ENCODE measurements at regions not wholly inside any gene's neighbourhood (a gene's known extent, or its start where the extent isn't known, plus 50 kb on each side); places are given as distances from the start of the nearest gene placed in this dataset.

DNA sequence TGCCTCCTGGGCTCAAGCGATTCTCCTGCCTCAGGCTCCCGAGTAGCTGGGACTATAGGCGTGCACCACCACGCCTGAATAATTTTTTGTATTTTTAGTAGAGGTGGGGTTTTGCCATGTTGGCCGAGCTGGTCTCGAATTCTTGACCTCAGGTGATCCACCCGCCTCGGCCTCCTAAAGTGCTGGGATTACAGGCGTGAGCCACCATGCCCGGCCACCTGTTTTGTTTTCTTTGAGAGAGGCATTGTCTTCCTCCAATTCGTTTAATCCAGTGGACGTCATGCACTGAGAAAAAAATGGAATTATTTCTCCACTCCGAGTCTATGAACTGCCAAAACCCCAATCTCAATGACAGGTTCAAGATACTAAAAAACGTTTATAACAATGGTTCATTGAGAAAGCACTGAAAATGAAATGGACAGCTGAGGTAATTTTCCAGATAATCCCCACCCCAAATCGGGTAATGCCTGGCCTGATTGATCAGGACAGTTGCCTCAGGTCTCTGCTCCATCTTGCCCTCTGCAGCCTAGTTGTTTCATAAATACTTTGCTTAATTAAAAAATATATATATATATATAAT is 132.7 kb upstream of the PARP11 start:
- H3K4me1 ChIP-seq (ENCODE audit: insufficient read depth) = no peaks in the 10 kb centered on the region
- Mint-ChIP-seq H3K27me3 (ENCODE audit: insufficient read depth, low read depth, poor library complexity) (peaks cover 3% of the 10 kb centered on the region), H3K36me3 (ENCODE audit: low read depth) (0 out of 3 replicates have a peak, but pooled peaks cover 4% of the 10 kb centered on the region), H3K4me3 (no peak overlapping the region), H3K27ac (no peak overlapping the region), H3K4me1 (no peaks in the 10 kb centered on the region; the same call in 2 of the 3 replicates), H3K9me3 (peaks cover 4% of the 10 kb centered on the region; the same call in 2 of the 3 replicates)
- no peak for ATAC-seq
- no peak overlapping the region for H3K27ac ChIP-seq (ENCODE audit: low read depth)
- H3F3A ChIP-seq (replicated peaks; ENCODE audit: low read depth) = no peaks in the 10 kb centered on the region
- TF ChIP-seq EZH2 (IDR thresholded peaks at IDR 0.05; ENCODE audit: low read depth, unreplicated experiment) (no peak), ZNF114 (CRISPR knock-in tag; IDR thresholded peaks at IDR 0.05) (no peak), EZH2phosphoT487 (IDR thresholded peaks at IDR 0.05; ENCODE audit: unreplicated experiment) (no peak), POLR2AphosphoS5 (IDR thresholded peaks at IDR 0.05; ENCODE audit: low read depth) (no peak), JUNB (IDR thresholded peaks at IDR 0.05; ENCODE audit: unreplicated experiment) (no peak), NANOG (IDR thresholded peaks at IDR 0.05; ENCODE audit: borderline replicate concordance) (no peak), STAT1 (IDR thresholded peaks at IDR 0.05; ENCODE audit: unreplicated experiment) (no peak), ZNF331 (CRISPR knock-in tag; IDR thresholded peaks at IDR 0.05; ENCODE audit: low read depth) (no peak), CREB1 (CRISPR knock-in tag; IDR thresholded peaks at IDR 0.05; ENCODE audit: low read depth) (no peak)
- TF ChIP-seq, protein P1, sequence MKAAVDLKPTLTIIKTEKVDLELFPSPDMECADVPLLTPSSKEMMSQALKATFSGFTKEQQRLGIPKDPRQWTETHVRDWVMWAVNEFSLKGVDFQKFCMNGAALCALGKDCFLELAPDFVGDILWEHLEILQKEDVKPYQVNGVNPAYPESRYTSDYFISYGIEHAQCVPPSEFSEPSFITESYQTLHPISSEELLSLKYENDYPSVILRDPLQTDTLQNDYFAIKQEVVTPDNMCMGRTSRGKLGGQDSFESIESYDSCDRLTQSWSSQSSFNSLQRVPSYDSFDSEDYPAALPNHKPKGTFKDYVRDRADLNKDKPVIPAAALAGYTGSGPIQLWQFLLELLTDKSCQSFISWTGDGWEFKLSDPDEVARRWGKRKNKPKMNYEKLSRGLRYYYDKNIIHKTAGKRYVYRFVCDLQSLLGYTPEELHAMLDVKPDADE (IDR thresholded peaks at IDR 0.05) = no peak
- TF ChIP-seq, protein P2, sequence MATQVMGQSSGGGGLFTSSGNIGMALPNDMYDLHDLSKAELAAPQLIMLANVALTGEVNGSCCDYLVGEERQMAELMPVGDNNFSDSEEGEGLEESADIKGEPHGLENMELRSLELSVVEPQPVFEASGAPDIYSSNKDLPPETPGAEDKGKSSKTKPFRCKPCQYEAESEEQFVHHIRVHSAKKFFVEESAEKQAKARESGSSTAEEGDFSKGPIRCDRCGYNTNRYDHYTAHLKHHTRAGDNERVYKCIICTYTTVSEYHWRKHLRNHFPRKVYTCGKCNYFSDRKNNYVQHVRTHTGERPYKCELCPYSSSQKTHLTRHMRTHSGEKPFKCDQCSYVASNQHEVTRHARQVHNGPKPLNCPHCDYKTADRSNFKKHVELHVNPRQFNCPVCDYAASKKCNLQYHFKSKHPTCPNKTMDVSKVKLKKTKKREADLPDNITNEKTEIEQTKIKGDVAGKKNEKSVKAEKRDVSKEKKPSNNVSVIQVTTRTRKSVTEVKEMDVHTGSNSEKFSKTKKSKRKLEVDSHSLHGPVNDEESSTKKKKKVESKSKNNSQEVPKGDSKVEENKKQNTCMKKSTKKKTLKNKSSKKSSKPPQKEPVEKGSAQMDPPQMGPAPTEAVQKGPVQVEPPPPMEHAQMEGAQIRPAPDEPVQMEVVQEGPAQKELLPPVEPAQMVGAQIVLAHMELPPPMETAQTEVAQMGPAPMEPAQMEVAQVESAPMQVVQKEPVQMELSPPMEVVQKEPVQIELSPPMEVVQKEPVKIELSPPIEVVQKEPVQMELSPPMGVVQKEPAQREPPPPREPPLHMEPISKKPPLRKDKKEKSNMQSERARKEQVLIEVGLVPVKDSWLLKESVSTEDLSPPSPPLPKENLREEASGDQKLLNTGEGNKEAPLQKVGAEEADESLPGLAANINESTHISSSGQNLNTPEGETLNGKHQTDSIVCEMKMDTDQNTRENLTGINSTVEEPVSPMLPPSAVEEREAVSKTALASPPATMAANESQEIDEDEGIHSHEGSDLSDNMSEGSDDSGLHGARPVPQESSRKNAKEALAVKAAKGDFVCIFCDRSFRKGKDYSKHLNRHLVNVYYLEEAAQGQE (IDR thresholded peaks at IDR 0.05; ENCODE audit: unreplicated experiment) = no peak
- TF ChIP-seq, protein P3, sequence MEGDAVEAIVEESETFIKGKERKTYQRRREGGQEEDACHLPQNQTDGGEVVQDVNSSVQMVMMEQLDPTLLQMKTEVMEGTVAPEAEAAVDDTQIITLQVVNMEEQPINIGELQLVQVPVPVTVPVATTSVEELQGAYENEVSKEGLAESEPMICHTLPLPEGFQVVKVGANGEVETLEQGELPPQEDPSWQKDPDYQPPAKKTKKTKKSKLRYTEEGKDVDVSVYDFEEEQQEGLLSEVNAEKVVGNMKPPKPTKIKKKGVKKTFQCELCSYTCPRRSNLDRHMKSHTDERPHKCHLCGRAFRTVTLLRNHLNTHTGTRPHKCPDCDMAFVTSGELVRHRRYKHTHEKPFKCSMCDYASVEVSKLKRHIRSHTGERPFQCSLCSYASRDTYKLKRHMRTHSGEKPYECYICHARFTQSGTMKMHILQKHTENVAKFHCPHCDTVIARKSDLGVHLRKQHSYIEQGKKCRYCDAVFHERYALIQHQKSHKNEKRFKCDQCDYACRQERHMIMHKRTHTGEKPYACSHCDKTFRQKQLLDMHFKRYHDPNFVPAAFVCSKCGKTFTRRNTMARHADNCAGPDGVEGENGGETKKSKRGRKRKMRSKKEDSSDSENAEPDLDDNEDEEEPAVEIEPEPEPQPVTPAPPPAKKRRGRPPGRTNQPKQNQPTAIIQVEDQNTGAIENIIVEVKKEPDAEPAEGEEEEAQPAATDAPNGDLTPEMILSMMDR (conservative IDR thresholded peaks at IDR 0.05; ENCODE audit: low read depth in 2 of 2) = no peak
- TF ChIP-seq, protein P4, sequence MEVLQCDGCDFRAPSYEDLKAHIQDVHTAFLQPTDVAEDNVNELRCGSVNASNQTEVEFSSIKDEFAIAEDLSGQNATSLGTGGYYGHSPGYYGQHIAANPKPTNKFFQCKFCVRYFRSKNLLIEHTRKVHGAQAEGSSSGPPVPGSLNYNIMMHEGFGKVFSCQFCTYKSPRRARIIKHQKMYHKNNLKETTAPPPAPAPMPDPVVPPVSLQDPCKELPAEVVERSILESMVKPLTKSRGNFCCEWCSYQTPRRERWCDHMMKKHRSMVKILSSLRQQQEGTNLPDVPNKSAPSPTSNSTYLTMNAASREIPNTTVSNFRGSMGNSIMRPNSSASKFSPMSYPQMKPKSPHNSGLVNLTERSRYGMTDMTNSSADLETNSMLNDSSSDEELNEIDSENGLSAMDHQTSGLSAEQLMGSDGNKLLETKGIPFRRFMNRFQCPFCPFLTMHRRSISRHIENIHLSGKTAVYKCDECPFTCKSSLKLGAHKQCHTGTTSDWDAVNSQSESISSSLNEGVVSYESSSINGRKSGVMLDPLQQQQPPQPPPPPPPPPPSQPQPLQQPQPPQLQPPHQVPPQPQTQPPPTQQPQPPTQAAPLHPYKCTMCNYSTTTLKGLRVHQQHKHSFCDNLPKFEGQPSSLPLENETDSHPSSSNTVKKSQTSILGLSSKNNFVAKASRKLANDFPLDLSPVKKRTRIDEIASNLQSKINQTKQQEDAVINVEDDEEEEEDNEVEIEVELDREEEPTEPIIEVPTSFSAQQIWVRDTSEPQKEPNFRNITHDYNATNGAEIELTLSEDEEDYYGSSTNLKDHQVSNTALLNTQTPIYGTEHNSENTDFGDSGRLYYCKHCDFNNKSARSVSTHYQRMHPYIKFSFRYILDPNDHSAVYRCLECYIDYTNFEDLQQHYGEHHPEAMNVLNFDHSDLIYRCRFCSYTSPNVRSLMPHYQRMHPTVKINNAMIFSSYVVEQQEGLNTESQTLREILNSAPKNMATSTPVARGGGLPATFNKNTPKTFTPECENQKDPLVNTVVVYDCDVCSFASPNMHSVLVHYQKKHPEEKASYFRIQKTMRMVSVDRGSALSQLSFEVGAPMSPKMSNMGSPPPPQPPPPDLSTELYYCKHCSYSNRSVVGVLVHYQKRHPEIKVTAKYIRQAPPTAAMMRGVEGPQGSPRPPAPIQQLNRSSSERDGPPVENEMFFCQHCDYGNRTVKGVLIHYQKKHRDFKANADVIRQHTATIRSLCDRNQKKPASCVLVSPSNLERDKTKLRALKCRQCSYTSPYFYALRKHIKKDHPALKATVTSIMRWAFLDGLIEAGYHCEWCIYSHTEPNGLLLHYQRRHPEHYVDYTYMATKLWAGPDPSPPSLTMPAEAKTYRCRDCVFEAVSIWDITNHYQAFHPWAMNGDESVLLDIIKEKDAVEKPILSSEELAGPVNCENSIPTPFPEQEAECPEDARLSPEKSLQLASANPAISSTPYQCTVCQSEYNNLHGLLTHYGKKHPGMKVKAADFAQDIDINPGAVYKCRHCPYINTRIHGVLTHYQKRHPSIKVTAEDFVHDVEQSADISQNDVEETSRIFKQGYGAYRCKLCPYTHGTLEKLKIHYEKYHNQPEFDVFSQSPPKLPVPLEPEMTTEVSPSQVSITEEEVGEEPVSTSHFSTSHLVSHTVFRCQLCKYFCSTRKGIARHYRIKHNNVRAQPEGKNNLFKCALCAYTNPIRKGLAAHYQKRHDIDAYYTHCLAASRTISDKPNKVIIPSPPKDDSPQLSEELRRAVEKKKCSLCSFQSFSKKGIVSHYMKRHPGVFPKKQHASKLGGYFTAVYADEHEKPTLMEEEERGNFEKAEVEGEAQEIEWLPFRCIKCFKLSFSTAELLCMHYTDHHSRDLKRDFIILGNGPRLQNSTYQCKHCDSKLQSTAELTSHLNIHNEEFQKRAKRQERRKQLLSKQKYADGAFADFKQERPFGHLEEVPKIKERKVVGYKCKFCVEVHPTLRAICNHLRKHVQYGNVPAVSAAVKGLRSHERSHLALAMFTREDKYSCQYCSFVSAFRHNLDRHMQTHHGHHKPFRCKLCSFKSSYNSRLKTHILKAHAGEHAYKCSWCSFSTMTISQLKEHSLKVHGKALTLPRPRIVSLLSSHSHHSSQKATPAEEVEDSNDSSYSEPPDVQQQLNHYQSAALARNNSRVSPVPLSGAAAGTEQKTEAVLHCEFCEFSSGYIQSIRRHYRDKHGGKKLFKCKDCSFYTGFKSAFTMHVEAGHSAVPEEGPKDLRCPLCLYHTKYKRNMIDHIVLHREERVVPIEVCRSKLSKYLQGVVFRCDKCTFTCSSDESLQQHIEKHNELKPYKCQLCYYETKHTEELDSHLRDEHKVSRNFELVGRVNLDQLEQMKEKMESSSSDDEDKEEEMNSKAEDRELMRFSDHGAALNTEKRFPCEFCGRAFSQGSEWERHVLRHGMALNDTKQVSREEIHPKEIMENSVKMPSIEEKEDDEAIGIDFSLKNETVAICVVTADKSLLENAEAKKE (CRISPR knock-in tag; IDR thresholded peaks at IDR 0.05) = no peak
- H3K79me2 ChIP-seq (replicated peaks; ENCODE audit: insufficient read depth) = no peaks in the 10 kb centered on the region
- no peak overlapping the region for H2AFZ ChIP-seq
- 0 out of 2 replicates have a peak, but pooled peaks cover 5% of the 10 kb centered on the region for H3K9me2 ChIP-seq (ENCODE audit: insufficient read depth)
- H3K4me3 ChIP-seq = no peak overlapping the region
- DNase-seq (ENCODE audit: low spot score) = no peak
- no peaks in the 10 kb centered on the region for H3K27me3 ChIP-seq (ENCODE audit: insufficient read depth)
- H3K4me2 ChIP-seq = no peak overlapping the region
- H3K36me3 ChIP-seq (ENCODE audit: insufficient read depth) = no peaks in the 10 kb centered on the region; the same call in 1 of the 2 replicates
- no peaks in the 10 kb centered on the region for H4K20me1 ChIP-seq (replicated peaks; ENCODE audit: insufficient read depth)

Measured in GM23338 (cell line).